Endodermal cell (in vitro differentiated cells): ENCODE measurements at regions not wholly inside any gene's neighbourhood (a gene's known extent, or its start where the extent isn't known, plus 50 kb on each side); places are given as distances from the start of the nearest gene placed in this dataset.

Experiments
- DNase-seq: peaks from one replicate; pipeline ENCODE4 v3.0.0-alpha.2; 2017
- H3K27ac ChIP-seq: 2 replicates; pipeline ENCODE4 v1.5.1; 2013; ENCODE audit warnings: mild to moderate bottlenecking, low read depth, low read length, moderate library complexity
- H3K27me3 ChIP-seq: 2 replicates; pipeline ENCODE4 v1.6.1; 2013; ENCODE audit warnings: mild to moderate bottlenecking, low read length, moderate library complexity; ENCODE audit not compliant: insufficient read depth, control insufficient read depth, poor library complexity, severe bottlenecking
- H3K36me3 ChIP-seq: 2 replicates; pipeline ENCODE4 v1.7.0; 2013; ENCODE audit warnings: mild to moderate bottlenecking, low read length, moderate library complexity; ENCODE audit not compliant: control insufficient read depth, insufficient read depth
- H3K4me1 ChIP-seq: one replicate; pipeline ENCODE4 v1.7.0; 2013; ENCODE audit warnings: low read length; ENCODE audit not compliant: control insufficient read depth, insufficient read depth
- H3K4me3 ChIP-seq: 2 replicates; pipeline ENCODE4 v1.5.1; 2013; ENCODE audit warnings: mild to moderate bottlenecking, low read length, moderate library complexity
- H3K9ac ChIP-seq: 2 replicates; pipeline ENCODE4 v1.6.1; 2013; ENCODE audit warnings: mild to moderate bottlenecking, low read length, moderate library complexity; ENCODE audit not compliant: poor library complexity, severe bottlenecking; ENCODE audit errors: extremely low read depth
- H3K9me3 ChIP-seq: 2 replicates; pipeline ENCODE4 v1.6.1; 2013; ENCODE audit warnings: mild to moderate bottlenecking, low read length, moderate library complexity; ENCODE audit not compliant: control insufficient read depth
- H3K27ac Mint-ChIP-seq: 2 replicates; pipeline ENCODE4 v1.8.0; 2020; ENCODE audit warnings: mixed read lengths
- H3K27me3 Mint-ChIP-seq: 2 replicates; pipeline ENCODE4 v1.8.0; 2021; ENCODE audit warnings: mild to moderate bottlenecking, mixed read lengths; ENCODE audit not compliant: insufficient read depth
- H3K36me3 Mint-ChIP-seq: 2 replicates; pipeline ENCODE4 v1.8.0; 2020; ENCODE audit warnings: low read depth, mixed read lengths
- H3K4me1 Mint-ChIP-seq: 2 replicates; pipeline ENCODE4 v1.8.0; 2020; ENCODE audit warnings: mixed read lengths
- H3K4me3 Mint-ChIP-seq: 2 replicates; pipeline ENCODE4 v1.8.0; 2020; ENCODE audit warnings: mild to moderate bottlenecking, moderate library complexity, mixed read lengths
- H3K9me3 Mint-ChIP-seq: 2 replicates; pipeline ENCODE4 v1.8.0; 2020; ENCODE audit warnings: mild to moderate bottlenecking, mixed read lengths
- CTCF ChIP-seq: fragments of 200-600 bp; sonication (generic); conservative IDR thresholded peaks from 2 replicates; pipeline ENCODE4 v1.5.0; 2021; ENCODE audit warnings: antibody characterized with exemption, mild to moderate bottlenecking
- WGBS, 2 experiments: methylation state at CpG; one replicate each; pipeline versions ENCODE4 v1.1.5 to v1.1.7; 2013; ENCODE audit warnings: missing lambda C conversion rate in 2 of 2, mixed read lengths in 1 of 2; ENCODE audit not compliant: insufficient coverage in 1 of 2, insufficient read length in 1 of 2; 5-methylcytosine and 5-hydroxymethylcytosine counted together

GRCh38 chr2:107553046-107553445 lies 273.6 kb upstream of the RGPD4 start:
- no peaks in the 10 kb centered on the region for H3K4me1 Mint-ChIP-seq
- Histone ChIP-seq H3K36me3 (no peaks in the 10 kb centered on the region), H3K27ac (no peak overlapping the region), H3K9me3 (peaks cover 41% of the 10 kb centered on the region), H3K4me3 (no peak overlapping the region), H3K4me1 (no peaks in the 10 kb centered on the region), H3K9ac (no peak overlapping the region), H3K27me3 (no peaks in the 10 kb centered on the region)
- no peak for TF ChIP-seq CTCF
- H3K9me3 Mint-ChIP-seq = peaks cover 40% of the 10 kb centered on the region
- 94 to 100% methylated on average over 1 to 2 of the region's 2 CpGs for WGBS, 2 experiments
- no peaks in the 10 kb centered on the region for H3K27me3 Mint-ChIP-seq
- peaks cover 2% of the 10 kb centered on the region for H3K36me3 Mint-ChIP-seq
- no peak overlapping the region for H3K27ac Mint-ChIP-seq
- no peak overlapping the region for H3K4me3 Mint-ChIP-seq
- no peak for DNase-seq

GRCh38 chr2:107553539-107553938 lies 273.2 kb upstream of the RGPD4 start:
- TF ChIP-seq CTCF = no peak
- peaks cover 2% of the 10 kb centered on the region for H3K36me3 Mint-ChIP-seq
- no peaks in the 10 kb centered on the region for H3K36me3 ChIP-seq
- H3K27me3 ChIP-seq = no peaks in the 10 kb centered on the region
- H3K9ac ChIP-seq = no peak overlapping the region
- H3K4me1 Mint-ChIP-seq = no peaks in the 10 kb centered on the region
- no peak overlapping the region for H3K27ac Mint-ChIP-seq
- no peak for DNase-seq
- WGBS, 2 experiments = 87 to 100% methylated on average over 1 to 5 of the region's 5 CpGs
- peaks cover 45% of the 10 kb centered on the region for H3K9me3 ChIP-seq
- H3K9me3 Mint-ChIP-seq = peaks cover 42% of the 10 kb centered on the region
- no peak overlapping the region for H3K27ac ChIP-seq
- no peaks in the 10 kb centered on the region for H3K27me3 Mint-ChIP-seq
- no peak overlapping the region for H3K4me3 ChIP-seq
- no peak overlapping the region for H3K4me3 Mint-ChIP-seq
- H3K4me1 ChIP-seq = no peaks in the 10 kb centered on the region

- H3K36me3 Mint-ChIP-seq = peaks cover 2% of the 10 kb centered on the region
- Histone ChIP-seq H3K27ac (no peak overlapping the region), H3K4me3 (peak overlapping the region; percentile 38), H3K9ac (no peak overlapping the region), H3K4me1 (no peaks in the 10 kb centered on the region), H3K27me3 (no peaks in the 10 kb centered on the region), H3K9me3 (peaks cover 53% of the 10 kb centered on the region), H3K36me3 (no peaks in the 10 kb centered on the region)
- H3K4me1 Mint-ChIP-seq = no peaks in the 10 kb centered on the region
- no peaks in the 10 kb centered on the region for H3K27me3 Mint-ChIP-seq
- TF ChIP-seq CTCF = no peak
- DNase-seq = no peak
- 95 to 98% methylated on average over 5 of the region's 5 CpGs for WGBS, 2 experiments
- no peak overlapping the region for H3K27ac Mint-ChIP-seq
- no peak overlapping the region for H3K4me3 Mint-ChIP-seq
- H3K9me3 Mint-ChIP-seq = peaks cover 55% of the 10 kb centered on the region
These were observed 270.6 kb upstream of the RGPD4 start for GRCh38 chr2:107556038-107556627.
